Ecto neural progenitor cell (in vitro differentiated cells): ENCODE measurements at regions not wholly inside any gene's neighbourhood (a gene's known extent, or its start where the extent isn't known, plus 50 kb on each side); places are given as distances from the start of the nearest gene placed in this dataset.
"Not testable (repeated sequence)": the region's sequence is repeated elsewhere in the genome, so short reads cannot be mapped to it uniquely, and the experiment has no call there.

Experiments
- DNase-seq: peaks from one replicate; pipeline ENCODE4 v3.0.0-alpha.2; 2018; ENCODE audit warnings: low spot score

DNA sequence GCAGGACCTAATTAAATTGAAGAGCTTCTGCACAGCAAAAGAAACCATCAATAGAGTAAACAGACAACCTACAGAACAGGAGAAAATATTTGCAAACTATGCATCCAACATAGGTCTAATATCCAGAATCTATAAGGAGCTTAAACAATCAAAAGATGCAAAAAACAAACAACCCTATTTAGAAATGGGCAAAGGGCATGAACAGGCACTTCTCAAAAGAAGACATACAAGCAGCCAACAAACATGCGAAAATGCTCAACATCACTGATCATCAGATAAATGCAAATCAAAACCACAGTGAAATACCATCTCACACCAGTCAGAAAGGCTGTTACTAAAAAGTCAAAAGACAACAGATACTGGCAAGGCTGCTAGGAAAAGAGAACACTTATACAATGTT lies 189.2 kb downstream of the CYP26B1 start:
- DNase-seq: not testable (repeated sequence)

DNA sequence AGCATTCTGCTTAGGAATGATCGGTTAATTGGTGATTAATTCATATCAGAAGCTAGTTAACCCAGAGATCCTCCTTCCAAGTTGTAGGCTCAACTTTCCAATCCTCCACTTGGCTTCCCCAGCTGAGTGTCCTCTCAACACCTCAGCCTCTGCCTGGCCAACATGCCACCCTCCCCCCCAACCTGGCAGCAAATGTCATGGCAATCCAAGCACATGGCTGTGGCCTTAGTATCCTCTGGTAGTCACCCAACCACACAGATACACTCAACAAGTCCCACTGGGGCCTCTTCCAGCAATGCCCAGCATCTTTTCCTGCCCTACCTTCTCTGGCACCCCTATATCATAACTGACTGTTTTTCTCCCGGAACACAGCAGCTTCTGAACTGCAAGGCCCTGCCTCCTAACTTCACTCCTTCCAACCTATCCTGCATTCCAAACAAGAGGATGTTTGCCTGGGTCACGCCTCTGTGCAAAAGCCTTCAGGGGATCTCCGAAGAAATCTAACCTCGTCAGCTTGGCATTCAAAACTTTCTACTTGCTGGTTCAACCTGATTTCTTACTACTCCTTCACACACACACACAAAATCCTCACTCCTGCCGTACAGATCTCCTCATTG lies 195.0 kb downstream of the CYP26B1 start:
- DNase-seq: no peak

DNA sequence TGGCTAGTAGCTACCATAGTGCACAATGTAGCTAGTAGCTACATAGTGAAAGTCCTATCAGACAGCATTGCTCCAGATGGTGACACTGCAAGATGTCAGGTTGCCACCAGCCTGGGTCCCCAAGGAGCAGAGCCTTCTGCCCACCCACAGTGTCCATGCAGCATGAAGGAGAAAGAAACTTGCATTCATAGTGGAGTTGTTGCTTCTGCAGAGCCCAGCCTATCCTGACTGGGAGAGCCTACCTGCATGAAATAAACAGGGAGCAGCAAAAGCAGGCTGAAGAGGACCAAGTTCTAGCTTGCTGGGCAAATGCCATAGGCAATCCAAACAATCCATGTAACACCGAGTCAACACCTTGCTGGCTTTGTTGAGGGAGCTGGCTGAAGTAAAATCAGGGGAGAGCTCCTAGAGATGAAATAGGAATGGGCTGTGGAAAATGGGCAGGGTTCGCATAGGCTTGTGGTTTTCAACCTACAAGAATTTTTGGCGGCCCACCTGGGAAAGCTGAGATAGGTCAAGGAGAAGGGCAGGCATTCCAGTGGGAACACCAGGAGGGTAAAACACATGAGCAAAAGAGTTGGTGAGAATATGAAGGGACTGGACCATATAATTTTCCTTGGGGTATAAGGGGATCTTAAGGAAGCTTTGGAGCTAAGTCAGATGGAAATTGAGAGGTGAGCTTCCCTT lies 195.8 kb downstream of the CYP26B1 start:
- no peak for DNase-seq

DNA sequence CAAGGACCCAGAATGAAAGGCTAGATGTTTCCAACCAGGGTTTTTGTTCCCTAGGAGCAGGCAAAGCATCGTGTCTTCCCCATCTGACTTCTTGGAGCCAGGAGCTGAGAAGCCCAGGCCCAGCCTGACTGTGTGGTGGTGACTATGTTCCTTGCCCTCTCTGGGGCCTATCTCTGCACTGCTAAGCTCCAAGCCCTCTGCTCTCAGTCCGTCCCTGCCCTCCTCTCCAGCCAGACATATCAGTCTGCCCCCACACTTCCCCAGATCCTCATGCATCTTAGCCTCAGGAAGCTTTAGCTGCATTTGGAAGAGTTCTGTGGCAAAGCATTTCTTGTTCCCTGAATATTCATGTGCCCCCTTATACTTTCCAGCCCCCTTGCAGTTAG lies 196.6 kb downstream of the CYP26B1 start:
- no peak for DNase-seq

DNA sequence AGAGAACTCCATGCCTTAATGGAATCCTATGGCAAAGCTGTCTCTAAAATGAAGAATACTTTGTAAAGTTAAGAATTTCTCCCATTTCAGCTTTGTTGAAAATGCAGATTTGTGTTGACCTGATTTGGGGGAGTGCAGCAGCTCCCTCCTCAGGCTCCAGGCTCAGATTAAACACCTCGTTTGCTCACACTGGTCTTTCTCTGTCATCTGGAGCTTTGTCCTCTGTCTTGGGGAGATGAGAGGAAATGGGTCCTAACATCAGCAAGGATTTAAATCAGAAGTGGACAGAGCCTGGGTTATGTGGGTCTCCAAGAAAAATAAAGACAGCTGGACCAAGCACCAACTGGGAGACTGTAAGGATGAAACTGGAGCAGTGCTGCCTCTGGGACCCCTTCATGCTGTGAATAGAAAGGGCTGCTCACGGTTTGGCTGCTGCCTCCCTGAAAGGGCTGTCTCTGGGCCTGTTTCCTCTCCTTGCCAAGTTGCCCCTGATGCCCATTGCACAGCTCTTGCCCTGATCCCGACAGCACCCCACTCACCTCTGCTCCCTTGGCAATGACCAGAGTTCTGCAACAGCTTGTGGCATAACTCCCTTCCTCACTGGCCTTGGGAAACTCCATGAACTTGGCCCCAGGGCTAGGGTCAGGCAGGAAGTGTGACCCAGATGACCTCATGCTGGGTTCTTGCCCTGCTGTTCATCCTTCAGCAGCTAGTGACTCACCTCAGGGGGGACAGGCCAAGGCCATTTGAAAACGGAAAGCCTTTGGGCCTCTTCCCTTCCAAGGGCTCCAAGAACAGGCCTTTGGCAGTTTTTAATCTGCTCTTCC lies 197.2 kb downstream of the CYP26B1 start:
- DNase-seq: no peak

DNA sequence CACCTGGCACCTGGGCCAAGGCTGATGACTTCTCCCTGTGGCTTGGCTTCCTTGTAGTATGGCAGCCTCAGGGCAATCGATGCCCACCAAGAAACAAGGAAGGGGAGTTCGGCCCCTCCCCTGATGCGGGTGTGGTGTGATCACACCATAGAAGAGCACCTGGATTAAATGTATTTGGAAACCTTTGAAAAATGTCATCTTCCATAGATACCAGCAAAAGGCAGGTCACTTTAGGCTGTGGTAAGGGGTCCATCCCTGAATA lies 198.2 kb downstream of the CYP26B1 start:
- DNase-seq: no peak

DNA sequence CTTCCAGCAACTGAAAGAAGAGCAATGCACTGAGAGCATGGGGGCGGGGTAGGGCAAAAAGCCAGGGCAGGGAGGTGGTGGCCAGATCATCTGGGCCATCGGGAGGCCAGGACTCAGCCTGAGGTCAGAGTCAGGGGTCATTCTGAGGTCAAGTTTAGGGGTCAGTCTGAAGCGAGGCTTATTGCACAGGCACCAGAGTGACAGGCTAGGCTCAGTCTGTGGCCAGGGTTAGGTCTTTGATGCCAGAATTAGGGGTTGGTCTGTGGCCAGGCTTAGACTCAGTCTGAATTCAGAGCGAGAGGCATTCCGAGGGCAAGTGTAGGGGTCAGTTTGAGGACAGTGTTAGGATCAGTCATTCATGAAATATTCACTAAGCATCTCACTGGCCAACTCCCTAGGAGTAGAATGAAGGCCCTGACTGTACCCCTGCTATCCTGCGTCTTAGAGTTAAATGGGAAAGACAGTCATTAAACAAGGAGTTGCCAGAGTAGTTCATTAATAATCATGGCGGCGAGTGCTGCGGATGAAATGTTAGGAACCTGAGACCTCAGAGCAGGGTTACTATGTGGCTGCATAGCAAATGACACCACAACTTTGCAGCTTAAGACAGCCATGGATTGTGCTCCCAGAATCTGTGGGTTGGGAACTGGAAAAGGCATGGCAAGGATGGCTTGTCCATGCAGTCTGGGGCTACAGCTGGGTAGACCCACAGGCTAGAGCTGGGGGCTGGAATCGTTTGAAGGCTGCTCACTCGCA lies 198.7 kb downstream of the CYP26B1 start:
- peak; percentile 40 for DNase-seq

DNA sequence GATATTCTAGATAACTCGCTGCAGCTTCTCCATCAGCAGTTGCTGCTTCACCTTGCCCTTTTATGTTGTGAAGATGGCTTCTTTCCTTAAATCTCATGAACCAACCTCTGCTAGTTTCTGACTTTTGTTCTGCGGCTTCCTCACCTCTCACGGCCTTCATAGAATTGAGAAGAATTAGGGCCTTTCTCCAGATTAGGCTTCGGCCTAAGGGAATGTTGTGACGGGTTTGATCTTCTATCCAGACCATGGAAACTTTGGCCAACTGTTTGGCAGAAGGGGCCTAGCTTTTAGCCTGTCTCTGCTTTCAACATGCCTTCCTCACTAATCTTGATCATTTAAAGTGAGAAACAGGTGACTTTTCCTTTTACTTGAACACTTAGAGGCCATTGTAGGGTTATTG lies 199.9 kb downstream of the CYP26B1 start:
- no peak for DNase-seq

DNA sequence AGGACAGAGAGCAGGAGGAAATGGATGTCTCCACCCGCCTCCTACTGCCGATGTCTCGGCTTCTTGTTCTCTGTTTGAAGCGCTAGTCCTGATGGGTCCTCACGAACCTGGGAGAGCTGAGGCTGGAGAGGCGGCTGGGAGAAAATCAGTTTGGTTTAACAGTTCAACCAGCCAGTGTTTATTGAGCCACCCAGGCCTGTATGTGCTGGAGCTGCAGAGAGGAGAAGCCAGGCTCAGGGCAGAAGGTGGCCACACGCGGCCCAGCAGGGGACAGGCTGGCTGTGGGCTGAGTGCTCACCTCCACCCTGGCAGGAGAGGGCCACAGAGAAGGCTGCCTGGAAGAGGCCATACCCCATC lies 202.1 kb downstream of the CYP26B1 start:
- DNase-seq: no peak

DNA sequence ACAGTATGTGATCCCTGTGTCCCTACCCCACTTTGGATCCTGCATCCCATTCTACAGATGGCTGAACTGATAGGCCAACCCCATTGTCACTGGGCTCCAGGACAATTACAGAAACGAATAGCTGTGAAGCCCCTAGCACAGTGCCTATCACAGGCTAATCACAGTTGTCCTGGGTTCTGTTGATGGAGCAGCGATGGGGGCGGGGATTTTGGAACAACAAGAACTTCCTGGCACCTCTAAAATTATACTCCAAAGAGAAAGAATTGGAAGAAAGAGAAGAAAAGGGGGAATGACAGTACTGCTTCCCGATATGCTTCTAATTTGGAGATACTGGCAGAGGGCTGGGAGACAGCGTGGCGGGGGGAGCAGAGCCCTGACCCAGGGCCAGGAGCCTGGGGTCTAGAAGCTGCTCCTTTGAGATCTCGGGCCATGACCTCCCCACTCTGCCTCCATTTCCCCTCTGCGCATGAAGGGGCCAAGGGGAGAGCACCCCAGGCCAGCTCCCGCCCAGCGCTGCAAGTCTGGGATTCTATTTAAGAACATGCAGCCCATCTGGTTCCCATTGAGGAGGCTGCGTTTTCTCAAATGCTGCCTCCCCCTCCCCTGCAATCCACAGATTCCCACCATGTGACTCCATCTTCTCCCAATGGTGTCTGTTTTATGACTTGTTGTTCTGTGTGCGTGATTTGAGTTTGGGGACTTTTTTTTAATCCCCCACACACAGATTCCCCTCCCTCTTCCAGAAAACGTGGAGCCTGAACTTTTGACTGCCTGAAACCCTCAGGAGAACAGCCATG lies 202.7 kb downstream of the CYP26B1 start:
- DNase-seq: no peak

DNA sequence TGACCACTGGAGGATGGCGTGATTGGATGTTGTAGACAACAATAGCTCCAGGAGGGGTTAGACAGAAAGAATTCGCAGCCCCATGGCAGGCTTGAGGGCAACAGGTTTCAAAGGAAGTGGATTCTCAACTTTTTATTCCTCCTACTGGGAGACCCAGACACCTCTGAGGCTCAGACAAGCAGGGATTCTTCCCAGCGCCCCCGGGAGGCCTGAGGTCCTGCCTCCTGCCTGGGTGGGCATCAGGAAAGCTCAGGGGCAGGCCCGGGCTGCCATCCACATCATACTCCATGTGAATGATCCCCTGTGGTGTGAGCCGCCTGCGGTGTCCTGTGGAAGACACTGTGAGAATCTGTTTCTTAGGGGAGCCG lies 203.5 kb downstream of the CYP26B1 start:
- peak; percentile 43 for DNase-seq

DNA sequence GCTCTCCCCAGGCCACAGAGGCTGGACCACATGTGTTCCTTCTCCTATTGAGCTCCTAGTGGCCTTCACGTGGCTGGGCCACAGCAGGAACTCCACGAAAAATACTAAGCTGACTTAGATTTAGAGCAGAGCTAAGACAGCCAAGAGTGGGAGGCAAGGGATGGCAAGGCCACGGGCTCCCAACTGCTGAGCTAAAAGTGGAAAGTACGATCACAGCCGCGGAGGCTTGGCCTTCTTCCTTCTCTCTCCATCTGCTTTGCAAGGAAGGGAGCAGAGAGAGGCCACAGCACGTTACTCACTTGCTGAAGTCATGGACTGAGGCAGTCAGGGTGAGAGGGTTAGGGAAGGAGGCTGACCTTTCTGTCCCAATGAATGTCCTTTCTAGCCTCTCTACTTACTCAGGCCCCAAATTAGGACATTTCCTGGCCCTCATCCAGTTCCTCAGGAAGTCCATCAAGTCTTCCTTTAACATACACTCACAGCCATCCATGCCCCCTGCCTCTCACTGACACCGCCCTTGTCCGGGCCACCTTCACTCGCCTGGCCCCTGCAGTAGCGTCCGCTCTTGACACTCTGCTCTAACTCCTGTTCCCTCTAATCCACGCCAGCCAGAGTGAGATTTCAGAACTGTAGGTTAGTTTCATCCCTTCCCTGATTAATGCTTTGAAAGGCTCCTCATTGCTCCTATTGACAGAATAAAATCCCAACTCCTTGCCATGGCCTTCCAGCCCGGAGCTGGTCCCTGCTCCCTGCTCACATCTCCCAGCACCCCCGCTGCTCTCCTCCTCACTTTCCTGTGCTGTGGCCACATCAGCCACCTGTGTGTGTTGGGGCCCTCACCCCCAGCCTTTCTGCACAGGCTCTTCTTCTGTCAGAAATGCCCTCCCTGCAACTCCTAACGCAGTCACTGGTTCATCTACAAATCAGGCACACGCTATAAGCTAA lies 204.2 kb downstream of the CYP26B1 start:
- DNase-seq: peak; percentile 39

DNA sequence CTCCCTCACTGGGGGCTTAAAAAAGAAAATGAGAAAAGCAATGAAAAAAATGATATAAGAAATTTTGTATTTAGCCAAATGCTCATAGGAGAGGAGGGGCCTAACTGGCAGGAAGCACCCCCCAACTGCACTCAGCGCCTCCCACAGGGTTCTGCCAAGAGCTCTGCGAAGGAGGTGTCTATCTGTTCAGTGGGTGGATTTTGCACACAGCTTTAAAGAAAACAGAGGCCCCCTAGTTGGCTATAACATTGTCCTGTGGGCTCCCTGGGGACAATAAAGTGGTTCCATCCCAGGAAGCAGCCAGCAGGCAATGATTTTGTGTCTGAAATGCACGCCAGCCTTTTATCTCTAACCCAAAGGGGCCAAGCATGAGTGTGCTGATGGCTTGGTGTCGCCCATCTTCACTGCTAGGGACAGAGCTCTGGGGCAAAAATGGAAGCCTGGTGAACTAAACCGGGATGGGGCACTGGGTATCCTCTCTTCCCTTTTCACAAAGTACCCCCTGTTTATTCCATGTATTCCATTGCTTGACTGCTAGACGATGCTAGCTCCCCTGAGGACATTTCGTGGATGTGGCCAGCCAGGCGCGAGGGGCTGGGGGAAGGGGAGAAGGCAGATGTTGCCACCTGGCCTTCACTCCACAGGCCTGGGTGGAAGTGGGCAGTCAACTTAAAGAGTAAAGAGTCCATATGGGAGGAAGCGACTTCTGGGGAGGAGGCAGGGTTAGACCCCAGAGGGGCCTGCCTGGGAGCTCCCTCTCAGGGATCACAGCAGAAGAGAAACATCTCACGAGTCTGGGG lies 205.7 kb downstream of the CYP26B1 start:
- peak; percentile 17 for DNase-seq

DNA sequence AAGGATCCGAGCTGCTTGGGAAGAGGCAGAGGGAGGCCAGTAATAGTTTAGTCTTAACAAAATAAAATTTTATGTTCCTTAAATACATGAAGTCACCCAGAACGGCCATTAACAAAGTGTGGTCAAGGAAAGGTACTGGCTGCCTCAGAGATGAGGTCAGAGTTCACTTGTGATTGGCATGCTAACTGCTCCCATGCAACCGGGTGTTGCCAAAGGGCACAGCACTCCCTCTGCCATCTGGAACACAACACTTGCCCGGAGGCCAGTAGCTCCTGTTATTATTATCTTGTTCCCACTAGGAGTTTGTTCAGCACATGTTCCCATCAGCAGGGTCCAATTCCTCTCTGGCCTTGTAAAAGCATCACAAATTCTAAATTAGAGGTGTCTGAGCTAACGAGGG lies 207.0 kb downstream of the CYP26B1 start:
- no peak for DNase-seq

DNA sequence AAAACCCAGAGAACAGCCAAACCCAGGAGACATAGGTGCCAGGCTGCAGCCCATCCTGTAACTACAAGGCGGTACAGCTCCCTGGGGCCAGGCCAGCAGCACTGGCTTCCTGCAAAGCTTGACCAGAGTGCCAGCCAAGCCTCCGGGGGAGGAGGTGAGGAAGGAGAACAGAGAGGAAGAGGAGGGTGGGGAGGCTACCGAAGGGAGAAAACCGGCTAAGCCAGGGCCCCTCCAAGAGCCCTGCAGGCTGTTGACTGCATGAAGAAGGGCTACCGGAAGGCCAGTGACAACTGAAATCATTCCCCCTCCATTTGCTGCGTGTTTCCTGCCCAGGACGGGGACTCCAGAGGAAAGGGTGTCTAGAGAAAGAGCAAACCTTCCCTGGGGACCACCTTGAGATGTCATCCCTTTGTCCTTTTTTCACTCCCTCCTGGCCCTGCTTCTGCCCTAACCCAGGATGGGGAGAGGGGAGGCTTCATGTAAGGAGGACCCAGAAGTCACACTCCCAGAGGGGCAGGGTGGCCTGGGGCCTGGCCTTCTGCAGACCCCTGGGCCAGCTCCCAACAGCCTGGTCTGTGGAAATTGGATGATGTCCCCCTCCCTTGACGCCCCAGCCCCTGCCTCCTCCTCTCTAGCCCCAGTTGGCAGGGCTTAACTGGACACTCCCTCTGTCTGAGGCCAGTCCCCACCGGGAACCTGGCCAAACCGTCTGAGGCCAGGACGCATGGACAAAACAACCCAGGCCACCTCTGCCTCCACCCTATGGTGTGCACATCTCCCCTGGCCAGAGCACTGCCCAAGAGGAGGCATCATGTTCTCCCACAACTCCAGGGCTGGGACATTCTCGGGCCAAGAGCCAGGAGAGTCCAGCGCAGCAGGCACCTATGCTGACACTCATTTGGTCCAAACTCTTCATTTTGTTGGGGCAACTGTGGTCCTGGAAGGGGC lies 207.8 kb downstream of the CYP26B1 start:
- DNase-seq: no peak

DNA sequence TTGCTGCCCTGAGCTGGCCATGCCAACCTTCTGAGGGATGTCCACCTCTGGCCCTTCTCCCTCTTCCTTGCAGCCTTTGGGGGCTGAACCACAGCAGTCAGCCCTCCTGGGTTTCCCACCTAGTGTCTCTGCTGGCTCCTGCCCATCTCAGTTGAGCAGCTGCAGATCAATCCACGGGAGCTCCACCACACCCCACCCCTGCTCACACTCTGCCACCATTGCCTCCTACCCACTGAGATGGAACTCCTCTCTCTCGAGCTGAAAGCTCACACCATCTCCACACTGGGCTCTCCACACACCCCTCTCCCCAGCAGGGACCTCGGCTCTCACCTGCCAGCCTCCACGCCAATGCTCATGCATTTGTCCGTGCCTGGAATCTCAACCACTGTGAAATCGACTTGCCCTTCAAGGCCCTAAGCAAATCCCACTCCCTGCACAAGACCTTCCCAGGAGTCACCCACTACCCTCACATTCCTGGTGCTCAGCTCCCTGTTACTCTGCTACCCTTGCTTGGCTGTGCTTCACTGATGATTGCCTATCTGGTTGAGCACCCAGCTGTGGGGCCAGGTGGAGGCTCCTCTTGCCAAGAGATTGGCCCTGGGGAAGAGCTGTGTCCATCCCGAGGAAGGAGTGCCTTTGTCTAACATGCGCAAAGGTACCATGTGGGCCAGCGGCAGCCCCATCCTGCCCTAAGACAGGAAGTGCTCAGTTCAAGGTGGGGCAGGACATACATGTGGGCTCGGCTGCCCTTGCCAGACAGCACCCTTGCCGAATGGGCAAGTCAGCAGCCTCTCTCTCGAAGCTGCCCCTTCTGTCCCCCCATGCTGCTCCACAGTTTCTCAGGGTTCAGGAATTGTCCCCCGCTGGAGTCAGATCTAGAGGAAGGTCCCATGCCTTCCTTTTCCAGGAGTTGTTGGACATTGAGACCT lies 208.7 kb downstream of the CYP26B1 start:
- DNase-seq: no peak

DNA sequence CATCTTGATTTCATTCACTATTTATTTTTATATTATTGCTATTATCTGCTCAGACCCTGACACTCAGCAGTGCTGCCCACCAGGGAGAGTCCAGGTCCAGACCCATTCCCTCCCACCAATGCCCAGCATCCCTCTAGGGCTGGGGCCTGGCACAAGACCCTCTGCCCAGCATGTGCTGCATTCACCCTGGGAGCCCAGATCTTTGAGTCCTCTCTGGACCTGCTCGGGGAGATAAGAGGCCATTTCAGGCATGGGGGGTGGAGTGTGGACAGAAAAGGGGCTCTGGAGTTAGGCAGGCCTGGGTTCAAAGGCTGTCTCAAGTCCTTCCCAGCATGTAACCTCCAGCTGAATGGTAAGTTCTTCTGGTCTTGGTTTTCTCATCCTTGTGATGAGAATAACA lies 209.6 kb downstream of the CYP26B1 start:
- DNase-seq: no peak

DNA sequence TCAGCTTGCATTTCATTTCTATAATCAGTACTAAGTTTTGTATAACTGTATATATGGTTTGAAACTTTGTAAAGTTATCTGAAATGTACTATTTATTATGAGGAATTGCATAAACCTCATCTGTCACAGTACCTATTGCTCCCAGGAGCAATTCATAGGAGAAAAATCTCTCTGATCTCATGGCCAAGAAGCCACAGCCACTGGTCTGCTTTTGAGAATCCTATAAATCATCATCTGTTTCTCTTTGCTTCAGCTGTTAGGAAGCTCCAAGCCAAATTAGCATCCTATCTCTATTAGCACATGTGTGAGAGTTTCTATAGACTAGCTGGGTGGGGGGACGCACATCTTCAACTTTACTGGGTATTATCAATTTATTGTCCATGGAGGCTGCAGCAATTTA lies 210.3 kb downstream of the CYP26B1 start:
- no peak for DNase-seq
